ENCODE measurements at regions not wholly inside any gene's neighbourhood (a gene's known extent, or its start where the extent isn't known, plus 50 kb on each side); places are given as distances from the start of the nearest gene placed in this dataset.
A peak's percentile ranks its signal among the peaks of the same experiment; 100 is the strongest.

DNA sequence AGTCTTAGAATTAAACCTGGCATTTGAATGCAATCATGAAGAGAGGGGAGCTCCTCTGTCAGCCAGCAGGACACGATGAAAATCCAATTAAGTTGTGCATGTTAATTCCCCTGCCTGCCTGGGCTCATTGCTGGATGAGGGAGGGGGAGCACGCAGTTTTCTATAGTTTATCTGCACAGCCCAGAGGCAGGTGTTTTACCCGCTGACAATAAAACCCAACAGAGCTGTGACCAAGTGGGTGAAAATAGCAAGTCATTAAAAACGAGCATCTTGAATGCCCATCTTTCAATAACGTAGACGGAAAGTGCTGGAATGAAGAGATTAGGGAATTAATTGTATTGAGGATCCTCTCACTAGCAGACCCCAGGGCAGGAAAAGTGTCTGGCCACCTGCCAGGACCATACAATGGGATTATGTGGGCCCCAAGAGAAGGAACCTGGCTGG is 100.1 kb upstream of the FAM20C start:
- Histone ChIP-seq H3K4me3 (ENCODE audit: low read depth, low read length) (no peak overlapping the region), H3K27me3 (ENCODE audit: control insufficient read depth, insufficient read depth, low read length) (no peaks in the 10 kb centered on the region), H3K9me3 (ENCODE audit: control insufficient read depth, insufficient read depth, low read length) (peaks cover 12% of the 10 kb centered on the region), H3K27ac (ENCODE audit: low read depth, low read length) (no peak overlapping the region)
- CTCF ChIA-PET: no interaction called here
- TF ChIP-seq, protein P1, sequence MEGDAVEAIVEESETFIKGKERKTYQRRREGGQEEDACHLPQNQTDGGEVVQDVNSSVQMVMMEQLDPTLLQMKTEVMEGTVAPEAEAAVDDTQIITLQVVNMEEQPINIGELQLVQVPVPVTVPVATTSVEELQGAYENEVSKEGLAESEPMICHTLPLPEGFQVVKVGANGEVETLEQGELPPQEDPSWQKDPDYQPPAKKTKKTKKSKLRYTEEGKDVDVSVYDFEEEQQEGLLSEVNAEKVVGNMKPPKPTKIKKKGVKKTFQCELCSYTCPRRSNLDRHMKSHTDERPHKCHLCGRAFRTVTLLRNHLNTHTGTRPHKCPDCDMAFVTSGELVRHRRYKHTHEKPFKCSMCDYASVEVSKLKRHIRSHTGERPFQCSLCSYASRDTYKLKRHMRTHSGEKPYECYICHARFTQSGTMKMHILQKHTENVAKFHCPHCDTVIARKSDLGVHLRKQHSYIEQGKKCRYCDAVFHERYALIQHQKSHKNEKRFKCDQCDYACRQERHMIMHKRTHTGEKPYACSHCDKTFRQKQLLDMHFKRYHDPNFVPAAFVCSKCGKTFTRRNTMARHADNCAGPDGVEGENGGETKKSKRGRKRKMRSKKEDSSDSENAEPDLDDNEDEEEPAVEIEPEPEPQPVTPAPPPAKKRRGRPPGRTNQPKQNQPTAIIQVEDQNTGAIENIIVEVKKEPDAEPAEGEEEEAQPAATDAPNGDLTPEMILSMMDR (IDR thresholded peaks at IDR 0.05; ENCODE audit: low read depth, low read length): no peak
- no peak for DNase-seq (ENCODE audit: low read depth, low spot score)
- POLR2A ChIA-PET: no interaction called here

DNA sequence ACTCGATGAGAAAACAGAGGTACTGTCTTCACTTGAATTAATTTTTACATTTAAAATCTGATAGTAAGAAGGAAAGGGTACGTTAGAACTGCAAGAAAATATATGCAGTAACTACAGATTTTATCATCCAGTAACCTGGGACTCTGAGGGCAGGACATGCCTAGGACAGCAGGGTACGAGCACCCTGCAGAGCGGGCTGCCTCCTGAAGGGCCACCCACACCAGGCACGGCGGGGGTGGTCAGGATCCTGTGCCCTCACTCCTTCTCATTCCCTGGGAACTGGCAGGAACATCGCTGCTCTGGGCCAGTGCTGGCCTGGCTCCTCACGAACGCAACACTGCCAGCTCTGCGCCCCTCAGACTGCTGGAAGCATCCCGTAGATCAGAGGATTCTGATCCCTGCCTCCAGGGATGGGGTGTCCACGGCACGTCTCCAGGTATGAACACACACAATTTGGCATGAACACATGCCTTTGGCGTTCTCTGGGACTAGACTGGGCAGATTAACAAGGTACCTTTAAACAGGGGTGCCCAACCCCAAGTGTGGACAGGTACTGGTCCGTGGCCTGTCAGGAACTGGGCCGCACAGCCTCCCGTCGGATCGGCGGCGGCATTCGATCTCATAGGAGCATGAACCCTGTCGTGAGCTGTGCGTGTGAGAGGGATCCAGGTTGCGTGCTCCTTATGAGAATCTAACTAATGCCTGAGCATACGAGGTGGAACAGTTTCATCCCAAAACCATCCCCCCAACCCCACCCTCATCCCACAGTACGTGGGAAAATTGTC is 99.3 kb upstream of the FAM20C start:
- no peak overlapping the region for H3K27ac ChIP-seq (ENCODE audit: low read depth, low read length)
- no peak for DNase-seq (ENCODE audit: low read depth, low spot score)
- ChIA-PET CTCF (no interaction called here), POLR2A (no interaction called here)
- TF ChIP-seq, protein P1 (IDR thresholded peaks at IDR 0.05; ENCODE audit: low read depth, low read length): no peak
- H3K9me3 ChIP-seq (ENCODE audit: control insufficient read depth, insufficient read depth, low read length): peaks cover 12% of the 10 kb centered on the region
- no peak overlapping the region for H3K4me3 ChIP-seq (ENCODE audit: low read depth, low read length)
- no peaks in the 10 kb centered on the region for H3K27me3 ChIP-seq (ENCODE audit: control insufficient read depth, insufficient read depth, low read length)

DNA sequence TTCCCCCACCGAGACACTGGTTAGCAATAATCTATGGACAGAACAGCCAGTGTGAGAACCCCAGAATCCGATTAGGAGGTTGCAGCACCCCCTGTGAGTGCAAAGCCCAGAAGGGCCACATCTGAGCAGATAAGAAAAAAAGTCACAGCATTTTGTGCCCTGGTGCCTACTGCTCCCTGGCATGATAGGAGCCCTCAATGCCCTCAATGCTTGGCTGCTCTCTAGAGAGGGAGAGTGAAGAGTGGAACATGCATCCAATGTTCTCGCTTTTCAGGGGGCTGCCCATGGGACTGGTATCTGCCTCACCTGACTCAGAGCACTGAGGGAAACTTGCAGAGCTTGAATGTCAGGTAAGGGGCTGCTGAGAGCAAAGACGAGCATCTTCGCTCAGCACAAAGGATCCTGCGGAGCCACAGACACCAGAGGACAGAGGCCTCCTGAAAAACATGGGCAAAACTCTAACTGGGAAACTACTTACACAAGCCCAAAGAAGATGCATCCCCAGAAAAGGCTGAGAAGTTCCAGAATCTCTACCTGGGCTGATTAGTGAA is 98.0 kb upstream of the FAM20C start:
- CTCF ChIA-PET: no interaction called here
- H3K9me3 ChIP-seq (ENCODE audit: control insufficient read depth, insufficient read depth, low read length): peaks cover 9% of the 10 kb centered on the region
- POLR2A ChIA-PET: no interaction called here

DNA sequence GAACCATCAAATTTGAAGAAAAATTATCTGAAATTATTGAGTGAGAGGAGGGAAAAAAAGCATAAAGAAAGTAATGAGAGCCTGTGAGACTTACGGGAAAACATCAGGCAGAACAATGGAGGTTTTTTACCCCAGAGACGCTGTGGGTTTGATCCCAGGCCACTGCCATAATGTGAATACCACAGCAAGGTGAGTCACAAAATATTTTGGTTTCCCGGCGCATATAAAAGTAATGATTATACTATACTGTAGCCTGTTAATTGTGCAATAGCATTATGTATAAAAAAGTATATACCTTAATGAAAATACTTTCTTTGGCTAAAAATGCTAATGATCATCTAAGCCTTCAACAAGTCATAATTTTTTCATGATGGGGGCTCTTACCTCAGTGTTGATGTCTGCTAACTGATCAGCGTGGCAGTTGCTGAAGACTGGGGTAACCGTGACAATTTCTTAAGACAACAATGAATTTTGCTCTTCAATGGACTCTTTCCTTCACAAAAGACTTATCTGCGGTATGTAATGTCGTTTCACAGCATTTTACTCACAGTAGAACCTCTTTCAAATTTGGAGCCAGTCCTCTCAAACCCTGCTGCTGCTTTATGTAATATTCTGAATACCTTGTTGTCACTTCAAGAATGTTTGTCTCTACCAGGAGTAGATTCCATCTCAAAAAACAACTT is 97.0 kb upstream of the FAM20C start:
- peak; percentile 23 for DNase-seq (ENCODE audit: low read depth, low spot score)
- TF ChIP-seq, protein P1 (IDR thresholded peaks at IDR 0.05; ENCODE audit: low read depth, low read length): no peak
- ChIA-PET CTCF (no interaction called here), POLR2A (no interaction called here)
- no peaks in the 10 kb centered on the region for H3K27me3 ChIP-seq (ENCODE audit: control insufficient read depth, insufficient read depth, low read length)
- peaks cover 9% of the 10 kb centered on the region for H3K9me3 ChIP-seq (ENCODE audit: control insufficient read depth, insufficient read depth, low read length)
- no peak overlapping the region for H3K4me3 ChIP-seq (ENCODE audit: low read depth, low read length)
- no peak overlapping the region for H3K27ac ChIP-seq (ENCODE audit: low read depth, low read length)

More for the DNA sequence above, 98.0 kb upstream of the FAM20C start:
- Histone ChIP-seq H3K4me3 (ENCODE audit: low read depth, low read length) (no peak overlapping the region), H3K27ac (ENCODE audit: low read depth, low read length) (no peak overlapping the region), H3K27me3 (ENCODE audit: control insufficient read depth, insufficient read depth, low read length) (no peaks in the 10 kb centered on the region)
- TF ChIP-seq, protein P1 (IDR thresholded peaks at IDR 0.05; ENCODE audit: low read depth, low read length): no peak
- DNase-seq (ENCODE audit: low read depth, low spot score): no peak

DNA sequence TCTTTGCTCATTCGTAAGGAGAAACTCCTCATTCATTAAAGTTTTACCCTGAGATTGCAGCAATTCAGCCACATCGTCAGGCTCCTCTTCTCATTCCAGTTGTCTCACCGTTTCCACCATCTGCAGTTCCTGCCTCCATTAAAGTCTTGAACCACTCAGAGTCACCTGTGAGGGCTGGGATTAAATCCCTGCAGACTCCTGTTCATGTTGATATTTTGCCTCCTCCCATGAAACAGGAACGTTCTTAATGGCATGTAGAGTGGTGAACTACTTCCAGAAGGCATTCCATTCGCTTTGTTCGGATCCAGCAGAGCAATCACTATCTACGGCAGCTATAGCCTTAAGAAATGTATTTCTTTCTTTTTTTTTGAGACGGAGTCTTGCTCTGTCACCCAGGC is 96.5 kb upstream of the FAM20C start:
- no peak overlapping the region for H3K27ac ChIP-seq (ENCODE audit: low read depth, low read length)
- TF ChIP-seq, protein P1 (IDR thresholded peaks at IDR 0.05; ENCODE audit: low read depth, low read length): no peak
- ChIA-PET POLR2A (no interaction called here), CTCF (no interaction called here)
- H3K27me3 ChIP-seq (ENCODE audit: control insufficient read depth, insufficient read depth, low read length): no peaks in the 10 kb centered on the region
- no peak for DNase-seq (ENCODE audit: low read depth, low spot score)
- no peak overlapping the region for H3K4me3 ChIP-seq (ENCODE audit: low read depth, low read length)
- peaks cover 9% of the 10 kb centered on the region for H3K9me3 ChIP-seq (ENCODE audit: control insufficient read depth, insufficient read depth, low read length)
